ENCODE measurements at regions not wholly inside any gene's neighbourhood (a gene's known extent, or its start where the extent isn't known, plus 50 kb on each side); places are given as distances from the start of the nearest gene placed in this dataset.

DNA sequence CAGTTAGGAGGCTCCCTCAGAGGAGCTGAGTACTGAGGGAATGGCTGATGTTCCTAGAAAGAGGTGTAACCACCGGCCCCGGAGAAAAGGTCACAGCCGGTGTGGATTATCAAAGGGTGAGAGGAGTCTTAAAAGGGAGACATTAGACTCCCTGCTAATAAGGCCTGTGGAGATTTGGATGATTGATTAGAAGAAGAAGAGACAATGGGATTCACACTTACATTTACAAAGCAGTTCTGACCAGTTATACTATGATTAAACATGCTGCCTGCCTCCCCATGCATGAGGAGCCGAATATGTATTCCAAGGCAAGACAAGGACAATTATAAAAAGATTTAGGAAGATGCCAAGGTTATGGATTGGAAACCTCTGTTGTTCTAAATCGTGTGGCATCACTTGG, 302.4 kb downstream of the SLC4A3 start:
- Histone ChIP-seq H3K9me3 (ENCODE audit: control insufficient read depth, insufficient read depth, low read depth, low read length) (no peaks in the 10 kb centered on the region), H3K4me1 (ENCODE audit: control insufficient read depth, insufficient read depth, low read length) (no peaks in the 10 kb centered on the region), H3K4me3 (ENCODE audit: low read depth, low read length) (no peak overlapping the region), H3K27ac (ENCODE audit: extremely low read depth, low read depth, low read length) (no peak overlapping the region), H3K36me3 (ENCODE audit: control insufficient read depth in 2 of 2, insufficient read depth in 1 of 2, low read length in 2 of 2) (no peaks in the 10 kb centered on the region)
- TF ChIP-seq GLI4 (tag by site-specific recombination; IDR thresholded peaks at IDR 0.05) (no peak), ZNF555 (tag by site-specific recombination; conservative IDR thresholded peaks at IDR 0.05) (no peak), GLI2 (tag by site-specific recombination; IDR thresholded peaks at IDR 0.05; ENCODE audit: borderline replicate concordance, low read depth) (no peak), ZNF791 (tag by site-specific recombination; IDR thresholded peaks at IDR 0.05) (no peak), ZNF146 (tag by site-specific recombination; IDR thresholded peaks at IDR 0.05) (no peak), ZNF214 (tag by site-specific recombination; IDR thresholded peaks at IDR 0.05; ENCODE audit: borderline replicate concordance) (no peak), YY1 (tag by site-specific recombination; IDR thresholded peaks at IDR 0.05) (no peak), AEBP2 (tag by site-specific recombination; IDR thresholded peaks at IDR 0.05; ENCODE audit: borderline replicate concordance) (no peak), RBAK (tag by site-specific recombination; IDR thresholded peaks at IDR 0.05) (no peak), ZNF623 (tag by site-specific recombination; IDR thresholded peaks at IDR 0.05) (no peak)
- ChIA-PET POLR2A (no interaction called here), CTCF (no interaction called here)

DNA sequence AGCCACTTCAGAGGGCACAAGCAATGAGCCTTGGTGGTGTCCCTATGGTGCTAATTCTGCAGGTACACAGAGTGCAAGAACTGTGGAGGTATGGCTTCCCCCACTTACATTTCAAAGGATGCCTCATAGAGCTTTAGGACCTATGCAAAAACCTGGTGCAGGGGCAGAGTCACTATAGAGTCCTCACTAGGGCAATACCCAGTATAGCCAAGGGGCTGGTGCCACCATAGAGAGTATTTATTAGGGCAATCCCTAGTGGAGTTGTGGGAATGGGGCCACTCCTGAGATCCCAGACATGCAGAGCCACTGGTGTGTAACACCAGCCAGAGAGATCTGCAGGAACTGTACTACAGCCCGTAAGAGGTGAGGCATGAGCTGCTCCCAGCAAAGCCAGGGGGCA, 312.2 kb downstream of the SLC4A3 start:
- CTCF ChIA-PET: no interaction called here
- Histone ChIP-seq H3K4me3 (ENCODE audit: low read depth, low read length) (no peak overlapping the region), H3K4me1 (ENCODE audit: control insufficient read depth, insufficient read depth, low read length) (no peaks in the 10 kb centered on the region), H3K9me3 (ENCODE audit: control insufficient read depth, insufficient read depth, low read depth, low read length) (no peaks in the 10 kb centered on the region), H3K27ac (ENCODE audit: extremely low read depth, low read depth, low read length) (no peak overlapping the region), H3K36me3 (ENCODE audit: control insufficient read depth in 2 of 2, insufficient read depth in 1 of 2, low read length in 2 of 2) (no peaks in the 10 kb centered on the region)
- TF ChIP-seq ZNF211 (tag by site-specific recombination; IDR thresholded peaks at IDR 0.05; ENCODE audit: low read depth): no peak
- TF ChIP-seq ZNF548 (tag by site-specific recombination; IDR thresholded peaks at IDR 0.05): no peak
- TF ChIP-seq, protein P1, sequence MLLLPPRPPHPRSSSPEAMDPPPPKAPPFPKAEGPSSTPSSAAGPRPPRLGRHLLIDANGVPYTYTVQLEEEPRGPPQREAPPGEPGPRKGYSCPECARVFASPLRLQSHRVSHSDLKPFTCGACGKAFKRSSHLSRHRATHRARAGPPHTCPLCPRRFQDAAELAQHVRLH (tag by site-specific recombination; IDR thresholded peaks at IDR 0.05): no peak
- POLR2A ChIA-PET: no interaction called here

DNA sequence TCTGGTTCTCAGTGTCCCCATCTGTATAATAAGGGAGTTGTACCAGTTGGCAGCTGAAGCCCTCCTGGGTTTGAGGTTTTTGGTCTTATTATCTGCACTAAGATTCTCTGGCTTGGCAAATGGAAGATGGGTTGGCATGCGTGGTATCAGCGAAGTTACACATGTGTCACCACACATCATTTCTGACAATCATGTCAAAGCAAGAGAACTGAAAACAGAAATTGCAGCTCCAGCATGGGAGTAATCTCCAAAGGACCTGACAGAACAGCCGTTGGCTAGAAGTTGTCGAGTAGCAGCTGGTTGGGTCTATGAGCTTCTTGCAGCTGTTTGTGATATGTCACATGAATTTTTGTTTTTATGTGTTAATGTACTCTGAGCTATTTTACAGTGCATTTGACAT, 317.4 kb downstream of the SLC4A3 start:
- no peak overlapping the region for H3K27ac ChIP-seq (ENCODE audit: extremely low read depth, low read depth, low read length)
- H3K4me1 ChIP-seq (ENCODE audit: control insufficient read depth, insufficient read depth, low read length): no peaks in the 10 kb centered on the region
- H3K36me3 ChIP-seq (ENCODE audit: control insufficient read depth in 2 of 2, insufficient read depth in 1 of 2, low read length in 2 of 2): no peaks in the 10 kb centered on the region
- ChIA-PET CTCF (no interaction called here), POLR2A (no interaction called here)
- TF ChIP-seq ZNF555 (tag by site-specific recombination; conservative IDR thresholded peaks at IDR 0.05) (no peak), ZNF146 (tag by site-specific recombination; IDR thresholded peaks at IDR 0.05) (no peak), TCF7L2 (IDR thresholded peaks at IDR 0.05; ENCODE audit: borderline replicate concordance, low read depth, low read length) (no peak), ZBTB17 (tag by site-specific recombination; IDR thresholded peaks at IDR 0.05) (no peak), ZNF366 (tag by site-specific recombination; conservative IDR thresholded peaks at IDR 0.05) (no peak), ZBTB49 (tag by site-specific recombination; IDR thresholded peaks at IDR 0.05; ENCODE audit: low read depth) (no peak), ZNF292 (tag by site-specific recombination; IDR thresholded peaks at IDR 0.05; ENCODE audit: borderline replicate concordance, low read depth) (no peak), ZXDB (tag by site-specific recombination; IDR thresholded peaks at IDR 0.05) (no peak), ZNF654 (tag by site-specific recombination; IDR thresholded peaks at IDR 0.05; ENCODE audit: low read depth) (no peak)
- TF ChIP-seq, protein P2, sequence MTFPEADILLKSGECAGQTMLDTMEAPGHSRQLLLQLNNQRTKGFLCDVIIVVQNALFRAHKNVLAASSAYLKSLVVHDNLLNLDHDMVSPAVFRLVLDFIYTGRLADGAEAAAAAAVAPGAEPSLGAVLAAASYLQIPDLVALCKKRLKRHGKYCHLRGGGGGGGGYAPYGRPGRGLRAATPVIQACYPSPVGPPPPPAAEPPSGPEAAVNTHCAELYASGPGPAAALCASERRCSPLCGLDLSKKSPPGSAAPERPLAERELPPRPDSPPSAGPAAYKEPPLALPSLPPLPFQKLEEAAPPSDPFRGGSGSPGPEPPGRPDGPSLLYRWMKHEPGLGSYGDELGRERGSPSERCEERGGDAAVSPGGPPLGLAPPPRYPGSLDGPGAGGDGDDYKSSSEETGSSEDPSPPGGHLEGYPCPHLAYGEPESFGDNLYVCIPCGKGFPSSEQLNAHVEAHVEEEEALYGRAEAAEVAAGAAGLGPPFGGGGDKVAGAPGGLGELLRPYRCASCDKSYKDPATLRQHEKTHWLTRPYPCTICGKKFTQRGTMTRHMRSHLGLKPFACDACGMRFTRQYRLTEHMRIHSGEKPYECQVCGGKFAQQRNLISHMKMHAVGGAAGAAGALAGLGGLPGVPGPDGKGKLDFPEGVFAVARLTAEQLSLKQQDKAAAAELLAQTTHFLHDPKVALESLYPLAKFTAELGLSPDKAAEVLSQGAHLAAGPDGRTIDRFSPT (tag by site-specific recombination; IDR thresholded peaks at IDR 0.05): no peak
- TF ChIP-seq, protein P3, sequence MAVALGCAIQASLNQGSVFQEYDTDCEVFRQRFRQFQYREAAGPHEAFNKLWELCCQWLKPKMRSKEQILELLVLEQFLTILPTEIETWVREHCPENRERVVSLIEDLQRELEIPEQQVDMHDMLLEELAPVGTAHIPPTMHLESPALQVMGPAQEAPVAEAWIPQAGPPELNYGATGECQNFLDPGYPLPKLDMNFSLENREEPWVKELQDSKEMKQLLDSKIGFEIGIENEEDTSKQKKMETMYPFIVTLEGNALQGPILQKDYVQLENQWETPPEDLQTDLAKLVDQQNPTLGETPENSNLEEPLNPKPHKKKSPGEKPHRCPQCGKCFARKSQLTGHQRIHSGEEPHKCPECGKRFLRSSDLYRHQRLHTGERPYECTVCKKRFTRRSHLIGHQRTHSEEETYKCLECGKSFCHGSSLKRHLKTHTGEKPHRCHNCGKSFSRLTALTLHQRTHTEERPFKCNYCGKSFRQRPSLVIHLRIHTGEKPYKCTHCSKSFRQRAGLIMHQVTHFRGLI (tag by site-specific recombination; IDR thresholded peaks at IDR 0.05): no peak
- no peak overlapping the region for H3K4me3 ChIP-seq (ENCODE audit: low read depth, low read length)
- H3K9me3 ChIP-seq (ENCODE audit: control insufficient read depth, insufficient read depth, low read depth, low read length): no peaks in the 10 kb centered on the region
